NCI-H2227 (cell line): ENCODE measurements at regions not wholly inside any gene's neighbourhood (a gene's known extent, or its start where the extent isn't known, plus 50 kb on each side); places are given as distances from the start of the nearest gene placed in this dataset.

Experiments used
- DNase-seq: peaks from one replicate; lab custom pipeline; 2025; ENCODE audit not compliant: unreplicated experiment; lab: John Stamatoyannopoulos, UW

DNA sequence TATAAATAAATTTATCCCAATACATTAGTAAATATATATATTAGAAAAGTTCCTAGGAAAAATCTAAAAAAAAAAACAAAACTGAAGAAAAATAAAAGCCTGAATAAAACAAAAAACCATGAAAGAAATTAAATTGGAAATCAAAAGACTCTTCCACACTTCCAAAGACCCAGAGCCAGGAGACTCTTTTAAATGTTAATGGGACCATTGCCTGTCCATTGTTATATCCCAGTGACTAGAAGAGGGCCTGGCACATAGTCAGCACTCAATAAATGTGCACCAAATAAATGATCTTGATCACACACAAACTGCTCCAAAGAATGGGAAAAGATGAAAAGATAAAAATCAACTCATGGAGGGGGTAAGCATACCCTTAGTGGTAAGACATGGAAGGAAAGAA is 51.3 kb upstream of the CLDN18 start:
- DNase-seq = no peak
